Smooth muscle cell (in vitro differentiated cells): ENCODE measurements at regions not wholly inside any gene's neighbourhood (a gene's known extent, or its start where the extent isn't known, plus 50 kb on each side); places are given as distances from the start of the nearest gene placed in this dataset.

Experiments
- DNase-seq: peaks from one replicate; lab custom pipeline; 2025; ENCODE audit not compliant: unreplicated experiment; lab: John Stamatoyannopoulos, UW
- H2AFZ ChIP-seq: fragments of 200-600 bp; sonication (generic); 2 replicates; pipeline ENCODE4 v1.6.0; 2016; ENCODE audit warnings: antibody characterized with exemption, low read depth, mild to moderate bottlenecking
- H3F3A ChIP-seq: fragments of 200-600 bp; sonication (generic); 2 replicates; pipeline ENCODE4 v1.6.0; 2017; ENCODE audit warnings: antibody characterized with exemption, low read depth
- H3K27ac ChIP-seq: fragments of 200-600 bp; sonication (generic); 2 replicates; pipeline ENCODE4 v1.5.1; 2016; ENCODE audit warnings: low read depth, mild to moderate bottlenecking
- H3K27me3 ChIP-seq: fragments of 200-600 bp; sonication (generic); 2 replicates; pipeline ENCODE4 v1.6.1; 2016; ENCODE audit warnings: low read depth, mild to moderate bottlenecking
- H3K36me3 ChIP-seq: fragments of 200-600 bp; sonication (generic); 2 replicates; pipeline ENCODE4 v1.5.1; 2016; ENCODE audit warnings: low read depth
- H3K4me1 ChIP-seq: fragments of 200-600 bp; sonication (generic); 2 replicates; pipeline ENCODE4 v1.5.1; 2016; ENCODE audit warnings: low read depth
- H3K4me2 ChIP-seq: fragments of 200-600 bp; sonication (generic); 2 replicates; pipeline ENCODE4 v1.6.0; 2016; ENCODE audit warnings: mild to moderate bottlenecking
- H3K4me3 ChIP-seq: fragments of 200-600 bp; sonication (generic); 2 replicates; pipeline ENCODE4 v1.5.1; 2016; ENCODE audit warnings: mild to moderate bottlenecking
- H3K79me2 ChIP-seq: fragments of 200-600 bp; sonication (generic); 2 replicates; pipeline ENCODE4 v1.6.0; 2016; ENCODE audit warnings: low read depth, mild to moderate bottlenecking
- H3K9ac ChIP-seq: fragments of 200-600 bp; sonication (generic); 2 replicates; pipeline ENCODE4 v1.6.0; 2016; ENCODE audit warnings: low read depth
- H3K9me3 ChIP-seq: fragments of 200-600 bp; sonication (generic); replicated peaks from 2 replicates; pipeline ENCODE4 v1.5.1; 2016; ENCODE audit warnings: low read depth
- H4K20me1 ChIP-seq: fragments of 200-600 bp; sonication (generic); 2 replicates; pipeline ENCODE4 v1.6.0; 2016; ENCODE audit warnings: low read depth
- CTCF ChIP-seq: fragments of 200-600 bp; sonication (generic); IDR thresholded peaks from 2 replicates; pipeline ENCODE4 v1.5.1; 2017; ENCODE audit warnings: borderline replicate concordance, mild to moderate bottlenecking, antibody characterized with exemption; ENCODE audit not compliant: insufficient read depth, poor library complexity, severe bottlenecking
- WGBS: methylation state at CpG from one replicate; pipeline ENCODE4 v1.1.7; 2016; ENCODE audit warnings: low lambda C conversion rate; 5-methylcytosine and 5-hydroxymethylcytosine counted together

- no peaks in the 10 kb centered on the region for H4K20me1 ChIP-seq
- no peaks in the 10 kb centered on the region for H3K36me3 ChIP-seq
- DNase-seq: no peak
- no peak for TF ChIP-seq CTCF
- no peak overlapping the region for H2AFZ ChIP-seq
- no peak overlapping the region for H3K4me2 ChIP-seq
- H3K27me3 ChIP-seq: no peaks in the 10 kb centered on the region
- H3K4me3 ChIP-seq: no peak overlapping the region
- H3K79me2 ChIP-seq: no peaks in the 10 kb centered on the region
- no peaks in the 10 kb centered on the region for H3F3A ChIP-seq
- H3K4me1 ChIP-seq: no peaks in the 10 kb centered on the region
- H3K9ac ChIP-seq: no peak overlapping the region
- no peak overlapping the region for H3K27ac ChIP-seq
- H3K9me3 ChIP-seq: no peaks in the 10 kb centered on the region
Measured at GRCh38 chr20:55273149-55273548, 732.2 kb downstream of the CBLN4 start.

GRCh38 chr20:55271371-55271770 is 733.9 kb downstream of the CBLN4 start:
- no peak overlapping the region for H3K4me2 ChIP-seq
- H3K27me3 ChIP-seq: no peaks in the 10 kb centered on the region
- H3K79me2 ChIP-seq: no peaks in the 10 kb centered on the region
- no peak overlapping the region for H3K4me3 ChIP-seq
- no peaks in the 10 kb centered on the region for H3K9me3 ChIP-seq
- H3F3A ChIP-seq: no peaks in the 10 kb centered on the region
- H2AFZ ChIP-seq: no peak overlapping the region
- no peaks in the 10 kb centered on the region for H4K20me1 ChIP-seq
- WGBS: 93% methylated on average over 2 of the region's 2 CpGs
- H3K36me3 ChIP-seq: no peaks in the 10 kb centered on the region
- H3K9ac ChIP-seq: no peak overlapping the region
- DNase-seq: no peak
- no peaks in the 10 kb centered on the region for H3K4me1 ChIP-seq
- no peak for TF ChIP-seq CTCF
- no peak overlapping the region for H3K27ac ChIP-seq

- no peak overlapping the region for H3K4me3 ChIP-seq
- no peaks in the 10 kb centered on the region for H4K20me1 ChIP-seq
- no peaks in the 10 kb centered on the region for H3K36me3 ChIP-seq
- 91% methylated on average over 1 of the region's 1 CpG for WGBS
- no peaks in the 10 kb centered on the region for H3K27me3 ChIP-seq
- no peak overlapping the region for H2AFZ ChIP-seq
- no peak overlapping the region for H3K9ac ChIP-seq
- no peaks in the 10 kb centered on the region for H3K79me2 ChIP-seq
- no peak overlapping the region for H3K4me2 ChIP-seq
- no peak for TF ChIP-seq CTCF
- no peaks in the 10 kb centered on the region for H3K4me1 ChIP-seq
- H3K9me3 ChIP-seq: no peaks in the 10 kb centered on the region
- no peaks in the 10 kb centered on the region for H3F3A ChIP-seq
- no peak overlapping the region for H3K27ac ChIP-seq
- DNase-seq: no peak
Measured at GRCh38 chr20:55269913-55270312, 735.4 kb downstream of the CBLN4 start.

- no peaks in the 10 kb centered on the region for H3K9me3 ChIP-seq
- no peak overlapping the region for H3K27ac ChIP-seq
- no peaks in the 10 kb centered on the region for H3K36me3 ChIP-seq
- H3K27me3 ChIP-seq: no peaks in the 10 kb centered on the region
- H3K4me3 ChIP-seq: no peak overlapping the region
- no peak for DNase-seq
- no peaks in the 10 kb centered on the region for H3K79me2 ChIP-seq
- WGBS: 88% methylated on average over 1 of the region's 1 CpG
- no peak overlapping the region for H3K4me2 ChIP-seq
- TF ChIP-seq CTCF: no peak
- H4K20me1 ChIP-seq: no peaks in the 10 kb centered on the region
- H2AFZ ChIP-seq: no peak overlapping the region
- H3K4me1 ChIP-seq: no peaks in the 10 kb centered on the region
- H3K9ac ChIP-seq: no peak overlapping the region
- H3F3A ChIP-seq: no peaks in the 10 kb centered on the region
Measured at GRCh38 chr20:55266361-55266760, 739.0 kb downstream of the CBLN4 start.
